Prostate gland (tissue), 2 donors: ENCODE measurements at regions not wholly inside any gene's neighbourhood (a gene's known extent, or its start where the extent isn't known, plus 50 kb on each side); places are given as distances from the start of the nearest gene placed in this dataset.

Experiments
- DNase-seq: peaks from one replicate; pipeline ENCODE4 v3.0.0-alpha.2; 2019; ENCODE audit warnings: low spot score
- H3K27ac ChIP-seq, 2 donors: fragments of 200-600 bp; sonication (generic); 2 replicates each; pipeline ENCODE4 v1.5.1; 2017 to 2019
- H3K27me3 ChIP-seq: fragments of 200-600 bp; sonication (generic); replicated peaks from 2 replicates; pipeline ENCODE4 v1.5.1; 2019; ENCODE audit not compliant: insufficient read depth
- H3K36me3 ChIP-seq, 2 donors: fragments of 200-600 bp; sonication (generic); 1 replicate in 1 of 2; 2 replicates in 1 of 2; pipeline versions ENCODE4 v1.5.1 to v1.8.1; 2017 to 2019
- H3K4me1 ChIP-seq: fragments of 200-600 bp; sonication (generic); replicated peaks from 2 replicates; pipeline ENCODE4 v1.5.1; 2019
- H3K4me3 ChIP-seq, 2 donors: fragments of 200-600 bp; sonication (generic); 2 replicates each; pipeline ENCODE4 v1.5.1; 2017 to 2019
- H3K9me3 ChIP-seq: fragments of 200-600 bp; sonication (generic); 2 replicates; pipeline ENCODE4 v1.5.1; 2017
- POLR2A ChIP-seq: fragments of 450-650 bp; IDR thresholded peaks from one replicate; pipeline ENCODE4 v1.6.1; 2016; ENCODE audit warnings: antibody characterized with exemption, mild to moderate bottlenecking
- POLR2AphosphoS5 ChIP-seq: sonication (generic); formaldehyde crosslinking; IDR thresholded peaks from one replicate; pipeline ENCODE4 v1.6.1; 2017; ENCODE audit warnings: antibody characterized with exemption
- WGBS: methylation state at CpG from one replicate; pipeline ENCODE4 v1.1.5; 2018; 5-methylcytosine and 5-hydroxymethylcytosine counted together
- intact Hi-C: fragments of 100-400 bp; cut with DNase I; formaldehyde crosslinking; loops from one replicate; pipeline ENCODE4 v1.14.2; 2022
- TF ChIP-seq, protein P1 (sequence below), 4 experiments: fragments of 200-600 bp in 2 of 4; fragments of 450-650 bp in 2 of 4; sonication (generic) in 2 of 4; IDR thresholded peaks; 1 replicate in 3 of 4; 2 replicates in 1 of 4; pipeline ENCODE4 v1.5.1; 2016 to 2019; ENCODE audit warnings: antibody characterized with exemption in 4 of 4, mild to moderate bottlenecking in 2 of 4, moderate library complexity in 2 of 4

- H3K27ac ChIP-seq = no peak overlapping the region
- intact Hi-C loops = no loop called here
- DNase-seq = no peak
- H3K27me3 ChIP-seq = no peaks in the 10 kb centered on the region
- no peak for TF ChIP-seq POLR2A
- TF ChIP-seq POLR2AphosphoS5 = no peak
- TF ChIP-seq, protein P1, sequence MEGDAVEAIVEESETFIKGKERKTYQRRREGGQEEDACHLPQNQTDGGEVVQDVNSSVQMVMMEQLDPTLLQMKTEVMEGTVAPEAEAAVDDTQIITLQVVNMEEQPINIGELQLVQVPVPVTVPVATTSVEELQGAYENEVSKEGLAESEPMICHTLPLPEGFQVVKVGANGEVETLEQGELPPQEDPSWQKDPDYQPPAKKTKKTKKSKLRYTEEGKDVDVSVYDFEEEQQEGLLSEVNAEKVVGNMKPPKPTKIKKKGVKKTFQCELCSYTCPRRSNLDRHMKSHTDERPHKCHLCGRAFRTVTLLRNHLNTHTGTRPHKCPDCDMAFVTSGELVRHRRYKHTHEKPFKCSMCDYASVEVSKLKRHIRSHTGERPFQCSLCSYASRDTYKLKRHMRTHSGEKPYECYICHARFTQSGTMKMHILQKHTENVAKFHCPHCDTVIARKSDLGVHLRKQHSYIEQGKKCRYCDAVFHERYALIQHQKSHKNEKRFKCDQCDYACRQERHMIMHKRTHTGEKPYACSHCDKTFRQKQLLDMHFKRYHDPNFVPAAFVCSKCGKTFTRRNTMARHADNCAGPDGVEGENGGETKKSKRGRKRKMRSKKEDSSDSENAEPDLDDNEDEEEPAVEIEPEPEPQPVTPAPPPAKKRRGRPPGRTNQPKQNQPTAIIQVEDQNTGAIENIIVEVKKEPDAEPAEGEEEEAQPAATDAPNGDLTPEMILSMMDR (IDR thresholded peaks at IDR 0.05) = no peak
- no peaks in the 10 kb centered on the region for H3K9me3 ChIP-seq
- H3K4me3 ChIP-seq = no peak overlapping the region
- H3K4me1 ChIP-seq = no peaks in the 10 kb centered on the region
- H3K36me3 ChIP-seq = no peaks in the 10 kb centered on the region
- 95% methylated on average over 2 of the region's 2 CpGs for WGBS
Observed at GRCh38 chr1:208888376-208888775, 644.2 kb upstream of the PLXNA2 start.

- intact Hi-C loops = no loop called here
Observed at GRCh38 chr1:208892147-208892546, 648.0 kb upstream of the PLXNA2 start.

GRCh38 chr1:208893251-208893650 lies 649.1 kb upstream of the PLXNA2 start:
- 36% methylated on average over 3 of the region's 3 CpGs for WGBS
- H3K4me1 ChIP-seq = no peaks in the 10 kb centered on the region
- H3K9me3 ChIP-seq = no peaks in the 10 kb centered on the region
- no peaks in the 10 kb centered on the region for H3K27me3 ChIP-seq
- H3K36me3 ChIP-seq = no peaks in the 10 kb centered on the region
- H3K27ac ChIP-seq = no peak overlapping the region
- DNase-seq = no peak
- intact Hi-C loops = no loop called here
- no peak overlapping the region for H3K4me3 ChIP-seq
- TF ChIP-seq POLR2AphosphoS5 = no peak
- TF ChIP-seq, protein P1 (IDR thresholded peaks at IDR 0.05) = no peak
- TF ChIP-seq POLR2A = no peak

More at GRCh38 chr1:208892147-208892546, 648.0 kb upstream of the PLXNA2 start:
- Histone ChIP-seq H3K4me1 (no peaks in the 10 kb centered on the region), H3K27me3 (no peaks in the 10 kb centered on the region), H3K36me3 (no peaks in the 10 kb centered on the region), H3K4me3 (no peak overlapping the region), H3K27ac (no peak overlapping the region), H3K9me3 (no peaks in the 10 kb centered on the region)
- TF ChIP-seq POLR2AphosphoS5 (no peak), POLR2A (no peak)
- TF ChIP-seq, protein P1 (IDR thresholded peaks at IDR 0.05) = no peak
- DNase-seq = no peak
- 77% methylated on average over 6 of the region's 6 CpGs for WGBS

- H3K4me1 ChIP-seq = no peaks in the 10 kb centered on the region
- no peak for TF ChIP-seq POLR2AphosphoS5
- TF ChIP-seq POLR2A = no peak
- TF ChIP-seq, protein P1 (IDR thresholded peaks at IDR 0.05) = no peak
- H3K27ac ChIP-seq = no peak overlapping the region
- no peaks in the 10 kb centered on the region for H3K9me3 ChIP-seq
- intact Hi-C loops = no loop called here
- no peaks in the 10 kb centered on the region for H3K36me3 ChIP-seq
- no peaks in the 10 kb centered on the region for H3K27me3 ChIP-seq
- DNase-seq = no peak
- 92% methylated on average over 1 of the region's 1 CpG for WGBS
- no peak overlapping the region for H3K4me3 ChIP-seq
Observed at GRCh38 chr1:208895181-208895580, 651.0 kb upstream of the PLXNA2 start.

DNA sequence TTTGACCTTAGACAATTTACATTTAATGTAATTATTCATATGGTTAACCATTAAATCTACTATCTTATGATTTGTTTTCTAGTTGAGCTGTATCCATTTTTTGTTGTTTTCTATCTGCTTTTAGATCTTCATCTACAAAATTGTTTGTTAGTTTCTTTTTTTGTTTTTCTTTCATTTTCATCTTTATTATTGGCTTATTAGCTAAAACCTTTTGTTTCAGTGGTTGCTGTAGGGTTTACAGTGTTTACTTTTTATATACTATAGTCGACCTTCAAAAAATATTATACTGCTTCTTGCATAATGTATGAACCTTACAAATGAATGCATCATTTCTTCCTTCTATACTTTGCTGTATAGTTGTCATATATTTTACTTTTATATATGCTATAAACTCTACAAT lies 651.6 kb upstream of the PLXNA2 start:
- intact Hi-C loops = no loop called here
- TF ChIP-seq POLR2AphosphoS5 = no peak
- no peak for TF ChIP-seq POLR2A
- TF ChIP-seq, protein P1 (IDR thresholded peaks at IDR 0.05) = no peak

More for the DNA sequence above, 651.6 kb upstream of the PLXNA2 start:
- Histone ChIP-seq H3K4me1 (no peaks in the 10 kb centered on the region), H3K4me3 (no peak overlapping the region), H3K27me3 (no peaks in the 10 kb centered on the region), H3K36me3 (no peaks in the 10 kb centered on the region), H3K9me3 (no peaks in the 10 kb centered on the region), H3K27ac (no peak overlapping the region)
- 64% methylated on average over 1 of the region's 1 CpG for WGBS
- DNase-seq = no peak
